ENCODE measurements at regions not wholly inside any gene's neighbourhood (a gene's known extent, or its start where the extent isn't known, plus 50 kb on each side); places are given as distances from the start of the nearest gene placed in this dataset.

DNA sequence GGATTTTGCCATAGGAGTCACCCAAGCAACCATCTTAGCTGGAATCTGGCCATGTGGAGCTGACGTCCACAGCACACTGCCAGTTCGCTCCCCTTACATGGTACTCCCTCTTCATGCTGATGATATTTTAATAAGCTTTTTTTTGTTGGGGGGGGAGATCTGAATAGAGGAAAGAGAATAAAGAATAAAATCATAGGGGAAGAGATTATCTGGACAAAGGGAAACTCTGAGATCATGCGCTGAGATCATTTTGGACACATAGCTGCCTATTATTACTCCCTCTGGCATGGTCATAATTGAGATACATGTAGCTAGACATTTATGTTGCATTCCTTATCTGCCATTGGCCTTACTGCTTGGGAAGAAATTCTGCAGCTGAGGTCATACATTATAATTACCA is 282.7 kb downstream of the HTR7 start:
- Histone ChIP-seq H3K27me3 (replicated peaks; ENCODE audit: insufficient read depth, low read length) (no peaks in the 10 kb centered on the region), H3K9me3 (replicated peaks; ENCODE audit: insufficient read depth, low read length) (no peaks in the 10 kb centered on the region), H3K4me2 (ENCODE audit: low read depth, low read length) (no peak overlapping the region), H3K27ac (ENCODE audit: low read length) (no peak overlapping the region), H3K36me3 (replicated peaks; ENCODE audit: insufficient read depth, low read length) (no peaks in the 10 kb centered on the region), H3F3A (ENCODE audit: insufficient read depth, low read length) (no peaks in the 10 kb centered on the region), H3K9me2 (replicated peaks; ENCODE audit: insufficient read depth, low read length) (no peaks in the 10 kb centered on the region), H3K4me1 (ENCODE audit: low read length) (no peaks in the 10 kb centered on the region), H3K4me3 (ENCODE audit: low read length) (no peak overlapping the region), H2AFZ (ENCODE audit: low read length) (no peak overlapping the region), H3K9ac (ENCODE audit: low read length) (no peak overlapping the region), H3K79me2 (ENCODE audit: low read length) (no peaks in the 10 kb centered on the region), H4K20me1 (ENCODE audit: insufficient read depth, low read length) (no peaks in the 10 kb centered on the region)
- no peak for TF ChIP-seq EZH2phosphoT487 (IDR thresholded peaks at IDR 0.05; ENCODE audit: low read length)
- TF ChIP-seq, protein P1, sequence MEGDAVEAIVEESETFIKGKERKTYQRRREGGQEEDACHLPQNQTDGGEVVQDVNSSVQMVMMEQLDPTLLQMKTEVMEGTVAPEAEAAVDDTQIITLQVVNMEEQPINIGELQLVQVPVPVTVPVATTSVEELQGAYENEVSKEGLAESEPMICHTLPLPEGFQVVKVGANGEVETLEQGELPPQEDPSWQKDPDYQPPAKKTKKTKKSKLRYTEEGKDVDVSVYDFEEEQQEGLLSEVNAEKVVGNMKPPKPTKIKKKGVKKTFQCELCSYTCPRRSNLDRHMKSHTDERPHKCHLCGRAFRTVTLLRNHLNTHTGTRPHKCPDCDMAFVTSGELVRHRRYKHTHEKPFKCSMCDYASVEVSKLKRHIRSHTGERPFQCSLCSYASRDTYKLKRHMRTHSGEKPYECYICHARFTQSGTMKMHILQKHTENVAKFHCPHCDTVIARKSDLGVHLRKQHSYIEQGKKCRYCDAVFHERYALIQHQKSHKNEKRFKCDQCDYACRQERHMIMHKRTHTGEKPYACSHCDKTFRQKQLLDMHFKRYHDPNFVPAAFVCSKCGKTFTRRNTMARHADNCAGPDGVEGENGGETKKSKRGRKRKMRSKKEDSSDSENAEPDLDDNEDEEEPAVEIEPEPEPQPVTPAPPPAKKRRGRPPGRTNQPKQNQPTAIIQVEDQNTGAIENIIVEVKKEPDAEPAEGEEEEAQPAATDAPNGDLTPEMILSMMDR (IDR thresholded peaks at IDR 0.05; ENCODE audit: low read length) = no peak
- TF ChIP-seq EZH2 (optimal IDR thresholded peaks at IDR 0.05; ENCODE audit: low read depth, low read length) = no peak
- no peak for DNase-seq

DNA sequence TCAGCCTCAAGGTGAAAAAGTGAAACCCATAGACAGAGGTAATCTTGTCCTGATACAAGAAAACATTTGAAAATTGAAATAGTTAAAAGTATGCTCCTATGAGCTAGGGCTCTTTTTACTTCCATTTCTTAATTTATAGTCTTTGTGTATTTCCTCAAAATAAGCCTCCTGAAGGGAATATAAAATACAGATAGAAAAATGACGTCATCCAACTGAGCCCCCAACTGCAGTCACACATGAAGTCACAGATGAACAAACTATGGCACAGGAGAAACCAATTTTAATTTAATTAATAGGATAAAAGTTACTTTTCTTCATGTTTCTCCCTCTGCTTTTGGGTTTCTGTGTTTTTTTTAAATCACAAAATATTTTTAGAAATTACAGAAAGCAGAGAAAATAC is 280.3 kb downstream of the HTR7 start:
- H3K9me2 ChIP-seq (replicated peaks; ENCODE audit: insufficient read depth, low read length) = no peaks in the 10 kb centered on the region
- no peak overlapping the region for H3K4me2 ChIP-seq (ENCODE audit: low read depth, low read length)
- H2AFZ ChIP-seq (ENCODE audit: low read length) = no peak overlapping the region
- no peaks in the 10 kb centered on the region for H3K4me1 ChIP-seq (ENCODE audit: low read length)
- H3K9me3 ChIP-seq (replicated peaks; ENCODE audit: insufficient read depth, low read length) = no peaks in the 10 kb centered on the region
- DNase-seq = no peak
- H3K27me3 ChIP-seq (replicated peaks; ENCODE audit: insufficient read depth, low read length) = no peaks in the 10 kb centered on the region
- TF ChIP-seq EZH2 (optimal IDR thresholded peaks at IDR 0.05; ENCODE audit: low read depth, low read length) = no peak
- TF ChIP-seq, protein P1 (IDR thresholded peaks at IDR 0.05; ENCODE audit: low read length) = no peak
- TF ChIP-seq EZH2phosphoT487 (IDR thresholded peaks at IDR 0.05; ENCODE audit: low read length) = no peak
- H3K9ac ChIP-seq (ENCODE audit: low read length) = no peak overlapping the region
- H3F3A ChIP-seq (ENCODE audit: insufficient read depth, low read length) = no peaks in the 10 kb centered on the region
- H3K79me2 ChIP-seq (ENCODE audit: low read length) = no peaks in the 10 kb centered on the region
- no peaks in the 10 kb centered on the region for H4K20me1 ChIP-seq (ENCODE audit: insufficient read depth, low read length)
- H3K4me3 ChIP-seq (ENCODE audit: low read length) = no peak overlapping the region
- H3K36me3 ChIP-seq (replicated peaks; ENCODE audit: insufficient read depth, low read length) = no peaks in the 10 kb centered on the region
- H3K27ac ChIP-seq (ENCODE audit: low read length) = no peak overlapping the region

DNA sequence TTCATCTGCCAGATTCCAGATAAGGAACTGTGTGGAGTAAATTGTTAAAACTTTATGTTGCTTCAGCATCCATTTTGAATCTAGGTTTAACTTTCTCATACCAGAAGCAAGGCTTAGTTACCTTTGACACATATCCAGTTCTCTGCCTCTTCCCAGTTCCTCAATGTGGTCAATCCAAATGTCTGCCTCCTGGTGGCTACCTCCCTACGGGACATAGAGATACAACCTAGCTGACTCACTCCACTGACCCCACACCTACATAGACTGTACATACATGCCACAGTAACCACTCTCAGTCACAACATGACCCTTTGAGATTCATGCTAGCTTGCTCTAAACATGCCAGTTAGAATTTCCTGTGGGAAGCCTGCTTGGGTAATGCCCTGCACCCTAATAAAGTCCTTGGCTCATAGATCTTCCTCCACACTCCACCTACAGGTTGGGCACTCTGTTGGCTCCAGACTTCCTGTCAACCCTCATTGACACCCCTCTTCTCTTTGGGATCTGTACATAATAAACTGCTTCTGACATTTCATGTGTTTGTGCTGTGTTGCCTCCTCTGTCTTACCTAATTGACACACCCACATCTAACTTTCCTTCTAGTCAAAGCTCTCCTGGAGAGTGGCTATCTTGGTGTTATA is 278.1 kb downstream of the HTR7 start:
- Histone ChIP-seq H4K20me1 (ENCODE audit: insufficient read depth, low read length) (no peaks in the 10 kb centered on the region), H3K9ac (ENCODE audit: low read length) (no peak overlapping the region), H2AFZ (ENCODE audit: low read length) (no peak overlapping the region), H3K4me3 (ENCODE audit: low read length) (no peak overlapping the region), H3F3A (ENCODE audit: insufficient read depth, low read length) (no peaks in the 10 kb centered on the region), H3K27ac (ENCODE audit: low read length) (no peak overlapping the region), H3K36me3 (replicated peaks; ENCODE audit: insufficient read depth, low read length) (no peaks in the 10 kb centered on the region), H3K4me1 (ENCODE audit: low read length) (no peaks in the 10 kb centered on the region), H3K79me2 (ENCODE audit: low read length) (no peaks in the 10 kb centered on the region), H3K4me2 (ENCODE audit: low read depth, low read length) (no peak overlapping the region), H3K27me3 (replicated peaks; ENCODE audit: insufficient read depth, low read length) (no peaks in the 10 kb centered on the region), H3K9me2 (replicated peaks; ENCODE audit: insufficient read depth, low read length) (no peaks in the 10 kb centered on the region), H3K9me3 (replicated peaks; ENCODE audit: insufficient read depth, low read length) (no peaks in the 10 kb centered on the region)
- DNase-seq = no peak
- TF ChIP-seq, protein P1 (IDR thresholded peaks at IDR 0.05; ENCODE audit: low read length) = 0 out of 2 replicates have a peak, but pooled peaks have one; percentile 4
- no peak for TF ChIP-seq EZH2phosphoT487 (IDR thresholded peaks at IDR 0.05; ENCODE audit: low read length)
- no peak for TF ChIP-seq EZH2 (optimal IDR thresholded peaks at IDR 0.05; ENCODE audit: low read depth, low read length)

Measured in MM.1S (cell line).